IMR-90 (cell line): ENCODE measurements at regions not wholly inside any gene's neighbourhood (a gene's known extent, or its start where the extent isn't known, plus 50 kb on each side); places are given as distances from the start of the nearest gene placed in this dataset.

Experiments
- ATAC-seq: fragments of 200-7000 bp; cut with Tn5 transposase; 2 replicates; pipeline ENCODE4 v1.9.1; 2020; ENCODE audit warnings: low read depth, mild to moderate bottlenecking, moderate library complexity
- BruUV-seq: library from RNA; stranded (reverse); fragments of 400-500 nt; replicated peaks from 2 replicates; lab custom pipeline; 2021; lab: Mats Ljungman, UMichigan
- CTCF ChIA-PET: fragments of 300-600 bp; formaldehyde crosslinking; extraction: SDS; loops from one replicate; lab custom pipeline; 2021; ENCODE audit warnings: antibody characterized with exemption; lab: Yijun Ruan, JAX
- POLR2A ChIA-PET: fragments of 300-600 bp; sonication (Branson Sonifier 250); formaldehyde crosslinking; loops from one replicate; lab custom pipeline; 2022; ENCODE audit warnings: antibody characterized with exemption; ENCODE audit not compliant: unreplicated experiment; lab: Charles Lee
- DNase-seq: peaks from one replicate; pipeline ENCODE4 v3.0.0; 2013
- H2AFZ ChIP-seq: replicated peaks from 2 replicates; pipeline ENCODE3; 2013; ENCODE audit warnings: low read length, mild to moderate bottlenecking; ENCODE audit not compliant: poor library complexity
- H2AK5ac ChIP-seq: 2 replicates; pipeline ENCODE4 v1.6.1; 2013; ENCODE audit warnings: low read depth, low read length, inconsistent platforms
- H2AK9ac ChIP-seq: replicated peaks from 2 replicates; pipeline ENCODE3; 2013; ENCODE audit warnings: mild to moderate bottlenecking, low read depth, low read length, moderate library complexity; ENCODE audit not compliant: poor library complexity
- H2BK120ac ChIP-seq: 2 replicates; pipeline ENCODE4 v1.6.1; 2013; ENCODE audit warnings: low read depth, low read length, inconsistent platforms
- H2BK15ac ChIP-seq: 3 replicates; pipeline ENCODE4 v1.6.1; 2013; ENCODE audit warnings: low read depth, low read length, inconsistent platforms
- H2BK20ac ChIP-seq: 2 replicates; pipeline ENCODE4 v1.6.1; 2013; ENCODE audit warnings: low read depth, mild to moderate bottlenecking, inconsistent platforms, low read length, moderate library complexity
- H2BK5ac ChIP-seq: 2 replicates; pipeline ENCODE4 v1.6.1; 2013; ENCODE audit warnings: mild to moderate bottlenecking, low read depth, low read length, inconsistent platforms; ENCODE audit not compliant: poor library complexity, severe bottlenecking
- H3K14ac ChIP-seq: replicated peaks from 2 replicates; pipeline ENCODE4 v1.6.1; 2013; ENCODE audit warnings: low read depth, low read length, inconsistent platforms
- H3K18ac ChIP-seq: 2 replicates; pipeline ENCODE4 v1.6.1; 2013; ENCODE audit warnings: low read depth, low read length, control low read depth
- H3K23ac ChIP-seq: 2 replicates; pipeline ENCODE4 v1.6.1; 2013; ENCODE audit warnings: low read depth, low read length, inconsistent platforms
- H3K27ac ChIP-seq: 2 replicates; pipeline ENCODE4 v1.5.1; 2013; ENCODE audit warnings: mild to moderate bottlenecking, control low read depth, low read length; ENCODE audit not compliant: insufficient read depth
- H3K27me3 ChIP-seq: 2 replicates; pipeline ENCODE4 v1.6.1; 2013; ENCODE audit warnings: low read length; ENCODE audit not compliant: control insufficient read depth, insufficient read depth
- H3K36me3 ChIP-seq: 2 replicates; pipeline ENCODE4 v1.6.1; 2013; ENCODE audit warnings: low read length, mixed read lengths; ENCODE audit not compliant: control insufficient read depth, insufficient read depth
- H3K4ac ChIP-seq: 2 replicates; pipeline ENCODE4 v1.6.1; 2013; ENCODE audit warnings: low read depth, low read length, inconsistent platforms
- H3K4me1 ChIP-seq: 2 replicates; pipeline ENCODE4 v1.6.1; 2013; ENCODE audit warnings: low read length, mixed read lengths; ENCODE audit not compliant: control insufficient read depth, insufficient read depth
- H3K4me2 ChIP-seq: 2 replicates; pipeline ENCODE4 v1.6.1; 2013; ENCODE audit warnings: low read depth, mild to moderate bottlenecking, control low read depth, low read length, moderate library complexity
- H3K4me3 ChIP-seq: 2 replicates; pipeline ENCODE4 v1.5.1; 2013; ENCODE audit warnings: low read depth, mild to moderate bottlenecking, control low read depth, low read length, moderate library complexity; ENCODE audit not compliant: insufficient read depth
- H3K56ac ChIP-seq: 2 replicates; pipeline ENCODE4 v1.6.1; 2013; ENCODE audit warnings: low read length, inconsistent platforms; ENCODE audit not compliant: insufficient read depth; ENCODE audit errors: extremely low read depth
- H3K79me1 ChIP-seq, 2 experiments: 2 replicates each; pipeline ENCODE4 v1.6.1; 2013; ENCODE audit warnings: low read length in 2 of 2, inconsistent platforms in 1 of 2, low read depth in 1 of 2
- H3K9ac ChIP-seq: 2 replicates; pipeline ENCODE4 v1.6.1; 2013; ENCODE audit warnings: low read depth, low read length, control low read depth
- H3K9me1 ChIP-seq: 2 replicates; pipeline ENCODE4 v1.6.1; 2013; ENCODE audit warnings: low read length, inconsistent platforms; ENCODE audit not compliant: insufficient read depth
- H3K9me3 ChIP-seq: 2 replicates; pipeline ENCODE4 v1.6.1; 2013; ENCODE audit warnings: low read length; ENCODE audit not compliant: control insufficient read depth, insufficient read depth
- H4K20me1 ChIP-seq: 2 replicates; pipeline ENCODE4 v1.6.1; 2013; ENCODE audit warnings: low read length, inconsistent platforms; ENCODE audit not compliant: insufficient read depth
- H4K5ac ChIP-seq: 2 replicates; pipeline ENCODE4 v1.6.1; 2013; ENCODE audit warnings: mild to moderate bottlenecking, low read depth, low read length, control low read depth
- H4K8ac ChIP-seq, 2 experiments: 2 replicates each; pipeline ENCODE4 v1.6.1; 2013; ENCODE audit warnings: low read depth in 2 of 2, low read length in 2 of 2, control low read depth in 1 of 2, inconsistent platforms in 1 of 2
- H4K91ac ChIP-seq: 2 replicates; pipeline ENCODE4 v1.6.1; 2013; ENCODE audit warnings: low read depth, low read length, inconsistent platforms; ENCODE audit not compliant: insufficient read depth
- BHLHE40 ChIP-seq: fragments of 150-350 bp; IDR thresholded peaks from 2 replicates; pipeline ENCODE4 v1.6.1; 2016; ENCODE audit warnings: mild to moderate bottlenecking, low read depth, low read length
- CEBPB ChIP-seq: IDR thresholded peaks from 2 replicates; pipeline ENCODE4 v1.6.1; 2012; ENCODE audit warnings: low read depth, low read length, improper control_type of control experiment
- CHD1 ChIP-seq: IDR thresholded peaks from 2 replicates; pipeline ENCODE4 v1.6.1; 2012; ENCODE audit warnings: low read depth, low read length, improper control_type of control experiment
- FOS ChIP-seq: fragments of 150-350 bp; IDR thresholded peaks from 2 replicates; pipeline ENCODE4 v1.6.1; 2016; ENCODE audit warnings: low read depth, low read length
- MAFK ChIP-seq: IDR thresholded peaks from 2 replicates; pipeline ENCODE4 v1.6.1; 2012; ENCODE audit warnings: low read depth, low read length, improper control_type of control experiment
- MAZ ChIP-seq: IDR thresholded peaks from 2 replicates; pipeline ENCODE4 v1.6.1; 2012; ENCODE audit warnings: low read depth, mild to moderate bottlenecking, low read length, improper control_type of control experiment, moderate library complexity, borderline replicate concordance
- MXI1 ChIP-seq: IDR thresholded peaks from 2 replicates; pipeline ENCODE4 v1.6.1; 2012; ENCODE audit warnings: low read depth, mild to moderate bottlenecking, low read length, moderate library complexity, borderline replicate concordance
- NFE2L2 ChIP-seq: fragments of 150-350 bp; IDR thresholded peaks from 2 replicates; pipeline ENCODE4 v1.6.1; 2016; ENCODE audit warnings: low read depth, mild to moderate bottlenecking, low read length
- POLR2A ChIP-seq: IDR thresholded peaks from 2 replicates; pipeline ENCODE4 v1.6.1; 2012; ENCODE audit warnings: mild to moderate bottlenecking, low read depth, low read length
- RAD21 ChIP-seq: IDR thresholded peaks from 2 replicates; pipeline ENCODE4 v1.6.1; 2012; ENCODE audit warnings: low read length, improper control_type of control experiment
- RCOR1 ChIP-seq: IDR thresholded peaks from 2 replicates; pipeline ENCODE4 v1.6.1; 2012; ENCODE audit warnings: mild to moderate bottlenecking, low read length, improper control_type of control experiment; ENCODE audit not compliant: insufficient replicate concordance
- RFX5 ChIP-seq: IDR thresholded peaks from 2 replicates; pipeline ENCODE4 v1.8.0; 2012; ENCODE audit warnings: low read depth, mild to moderate bottlenecking, low read length, moderate library complexity
- SMC3 ChIP-seq: fragments of 150-350 bp; IDR thresholded peaks from 2 replicates; pipeline ENCODE4 v1.6.1; 2016; ENCODE audit warnings: low read depth, mild to moderate bottlenecking, antibody characterized with exemption, low read length, moderate library complexity
- WGBS, 2 experiments: methylation state at CpG; one replicate each; pipeline versions ENCODE4 v1.1.5 to v1.1.7; 2013; ENCODE audit warnings: missing lambda C conversion rate in 2 of 2; ENCODE audit not compliant: insufficient read length in 1 of 2; ENCODE audit errors: extremely low coverage in 2 of 2; 5-methylcytosine and 5-hydroxymethylcytosine counted together
- dilution Hi-C: fragments of 300-500 bp; cut with HindIII; formaldehyde crosslinking; loops from one replicate; pipeline ENCODE4 v1.14.3; 2018; ENCODE audit warnings: low sequenced_read_pairs; ENCODE audit not compliant: unreplicated experiment
- in situ Hi-C: fragments of 300-500 bp; cut with MboI; formaldehyde crosslinking; loops from 3 replicates; pipeline ENCODE4 v1.14.3; 2019; ENCODE audit warnings: low sequenced_read_pairs, inconsistent platforms, mixed read lengths
- intact Hi-C: fragments of 100-400 bp; cut with micrococcal nuclease; formaldehyde crosslinking; loops from 2 replicates; pipeline ENCODE4 v1.10.0; 2022
- TF ChIP-seq, protein P1 (sequence below): conservative IDR thresholded peaks from 2 replicates; pipeline ENCODE4 v1.5.1; 2012; ENCODE audit warnings: mild to moderate bottlenecking, low read depth, low read length, improper control_type of control experiment
- TF ChIP-seq, protein P2 (sequence below): fragments of 150-350 bp; IDR thresholded peaks from 2 replicates; pipeline ENCODE4 v1.6.1; 2016; ENCODE audit warnings: low read depth, mild to moderate bottlenecking, low read length, moderate library complexity, borderline replicate concordance
- TF ChIP-seq, protein P3 (sequence below): fragments of 150-350 bp; IDR thresholded peaks from 2 replicates; pipeline ENCODE4 v1.6.1; 2017; ENCODE audit warnings: mild to moderate bottlenecking, antibody characterized with exemption, low read length, low read depth

DNA sequence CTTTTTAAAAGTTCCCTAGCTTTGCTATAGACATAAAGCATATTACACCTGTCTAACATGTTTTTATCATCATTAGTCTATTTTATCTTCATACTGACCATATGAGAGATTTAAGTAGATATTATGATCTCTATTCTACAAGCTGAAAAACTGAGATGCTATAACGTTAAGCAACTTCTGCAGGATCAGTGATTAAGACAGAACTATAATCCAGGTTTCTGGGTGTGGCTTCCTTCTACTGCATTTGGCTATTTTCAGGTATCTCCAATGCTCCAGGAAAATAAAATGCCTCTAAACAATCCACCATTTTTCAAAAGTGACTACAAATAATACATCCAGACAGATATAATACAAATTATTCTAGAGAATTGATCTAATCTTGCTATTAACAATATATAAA lies 53.4 kb downstream of the RGS2 start:
- Histone ChIP-seq H4K91ac (no peak overlapping the region), H3K9me1 (no peaks in the 10 kb centered on the region), H3K23ac (no peak overlapping the region), H2BK5ac (no peak overlapping the region), H3K27me3 (no peaks in the 10 kb centered on the region; the same call in 1 of the 2 replicates), H2BK120ac (no peak overlapping the region), H2AK5ac (no peak overlapping the region), H3K4ac (no peak overlapping the region), H2AK9ac (no peak overlapping the region), H3K56ac (no peak overlapping the region), H3K18ac (no peak overlapping the region), H3K4me2 (no peak overlapping the region), H3K9me3 (no peaks in the 10 kb centered on the region), H2AFZ (no peak overlapping the region), H3K14ac (no peak overlapping the region), H4K8ac (no peak overlapping the region), H2BK15ac (no peak overlapping the region), H3K4me3 (no peak overlapping the region), H3K79me1 (no peaks in the 10 kb centered on the region), H4K5ac (no peak overlapping the region), H4K20me1 (no peaks in the 10 kb centered on the region), H3K4me1 (no peaks in the 10 kb centered on the region), H3K9ac (no peak overlapping the region), H2BK20ac (no peak overlapping the region), H3K27ac (no peak overlapping the region), H3K36me3 (no peaks in the 10 kb centered on the region)
- DNase-seq (no peak), ATAC-seq (no peak)
- ChIA-PET CTCF (no interaction called here), POLR2A (no interaction called here)
- in situ Hi-C loops (no loop called here), dilution Hi-C loops (no loop called here), intact Hi-C loops (no loop called here)
- no TSS peak for BruUV-seq
- WGBS, 2 experiments = no CpG with 5 or more reads among the region's 1 CpG
- TF ChIP-seq CHD1 (no peak), MXI1 (no peak), FOS (no peak), MAZ (no peak), POLR2A (no peak), BHLHE40 (no peak), NFE2L2 (no peak), CEBPB (no peak), RFX5 (no peak), SMC3 (no peak), RCOR1 (no peak), MAFK (no peak), RAD21 (no peak)
- TF ChIP-seq, protein P1, sequence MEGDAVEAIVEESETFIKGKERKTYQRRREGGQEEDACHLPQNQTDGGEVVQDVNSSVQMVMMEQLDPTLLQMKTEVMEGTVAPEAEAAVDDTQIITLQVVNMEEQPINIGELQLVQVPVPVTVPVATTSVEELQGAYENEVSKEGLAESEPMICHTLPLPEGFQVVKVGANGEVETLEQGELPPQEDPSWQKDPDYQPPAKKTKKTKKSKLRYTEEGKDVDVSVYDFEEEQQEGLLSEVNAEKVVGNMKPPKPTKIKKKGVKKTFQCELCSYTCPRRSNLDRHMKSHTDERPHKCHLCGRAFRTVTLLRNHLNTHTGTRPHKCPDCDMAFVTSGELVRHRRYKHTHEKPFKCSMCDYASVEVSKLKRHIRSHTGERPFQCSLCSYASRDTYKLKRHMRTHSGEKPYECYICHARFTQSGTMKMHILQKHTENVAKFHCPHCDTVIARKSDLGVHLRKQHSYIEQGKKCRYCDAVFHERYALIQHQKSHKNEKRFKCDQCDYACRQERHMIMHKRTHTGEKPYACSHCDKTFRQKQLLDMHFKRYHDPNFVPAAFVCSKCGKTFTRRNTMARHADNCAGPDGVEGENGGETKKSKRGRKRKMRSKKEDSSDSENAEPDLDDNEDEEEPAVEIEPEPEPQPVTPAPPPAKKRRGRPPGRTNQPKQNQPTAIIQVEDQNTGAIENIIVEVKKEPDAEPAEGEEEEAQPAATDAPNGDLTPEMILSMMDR = no peak
- TF ChIP-seq, protein P2, sequence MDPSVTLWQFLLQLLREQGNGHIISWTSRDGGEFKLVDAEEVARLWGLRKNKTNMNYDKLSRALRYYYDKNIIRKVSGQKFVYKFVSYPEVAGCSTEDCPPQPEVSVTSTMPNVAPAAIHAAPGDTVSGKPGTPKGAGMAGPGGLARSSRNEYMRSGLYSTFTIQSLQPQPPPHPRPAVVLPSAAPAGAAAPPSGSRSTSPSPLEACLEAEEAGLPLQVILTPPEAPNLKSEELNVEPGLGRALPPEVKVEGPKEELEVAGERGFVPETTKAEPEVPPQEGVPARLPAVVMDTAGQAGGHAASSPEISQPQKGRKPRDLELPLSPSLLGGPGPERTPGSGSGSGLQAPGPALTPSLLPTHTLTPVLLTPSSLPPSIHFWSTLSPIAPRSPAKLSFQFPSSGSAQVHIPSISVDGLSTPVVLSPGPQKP = no peak
- TF ChIP-seq, protein P3, sequence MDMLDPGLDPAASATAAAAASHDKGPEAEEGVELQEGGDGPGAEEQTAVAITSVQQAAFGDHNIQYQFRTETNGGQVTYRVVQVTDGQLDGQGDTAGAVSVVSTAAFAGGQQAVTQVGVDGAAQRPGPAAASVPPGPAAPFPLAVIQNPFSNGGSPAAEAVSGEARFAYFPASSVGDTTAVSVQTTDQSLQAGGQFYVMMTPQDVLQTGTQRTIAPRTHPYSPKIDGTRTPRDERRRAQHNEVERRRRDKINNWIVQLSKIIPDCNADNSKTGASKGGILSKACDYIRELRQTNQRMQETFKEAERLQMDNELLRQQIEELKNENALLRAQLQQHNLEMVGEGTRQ = no peak
